ENCODE measurements at regions not wholly inside any gene's neighbourhood (a gene's known extent, or its start where the extent isn't known, plus 50 kb on each side); places are given as distances from the start of the nearest gene placed in this dataset.

GRCh38 chr1:9459816-9460407 is 79.4 kb upstream of the SLC25A33 start:
- H3K4me1 ChIP-seq (ENCODE audit: control insufficient read depth, insufficient read depth, low read length), result no peaks in the 10 kb centered on the region
- WGBS (ENCODE audit: insufficient coverage, insufficient replicate concordance, low lambda C conversion rate, missing lambda C conversion rate), result 42% methylated on average over 10 of the region's 10 CpGs
- POLR2A ChIA-PET, result no interaction called here
- no peak overlapping the region for H2AFZ ChIP-seq (ENCODE audit: control insufficient read depth, low read depth, low read length)
- no peak overlapping the region for H3K27ac ChIP-seq (ENCODE audit: control insufficient read depth, insufficient read depth)
- no peaks in the 10 kb centered on the region; a peak in 1 of 4 replicates for H3K27me3 ChIP-seq (replicated peaks in 1 of 2; ENCODE audit: control insufficient read depth in 2 of 2, insufficient read depth in 2 of 2, low read length in 1 of 2)
- no peak overlapping the region for H3K4me3 ChIP-seq
- DNase-seq (ENCODE audit: low read depth, low spot score), result no peak
- H3K4me2 ChIP-seq (ENCODE audit: control insufficient read depth, insufficient read depth), result no peak overlapping the region
- H3K36me3 ChIP-seq (ENCODE audit: control insufficient read depth in 2 of 2, insufficient read depth in 2 of 2, low read length in 1 of 2), result no peaks in the 10 kb centered on the region
- BruUV-seq (replicated peaks), result no TSS peak
- H3K9ac ChIP-seq (ENCODE audit: control insufficient read depth, insufficient read depth, low read length), result no peak overlapping the region
- H3K79me2 ChIP-seq (ENCODE audit: control insufficient read depth, insufficient read depth, low read length), result no peaks in the 10 kb centered on the region
- intact Hi-C loops (cut with micrococcal nuclease; ENCODE audit: unreplicated experiment) (no loop called here), in situ Hi-C loops (cut with MboI) (loop anchor here (5.0 kb wide), 1 partner anchor 173 kb away; no protein-coding TSS in a partner anchor)
- no peak for FAIRE-seq
- H3K9me3 ChIP-seq (replicated peaks; ENCODE audit: control insufficient read depth, insufficient read depth, low read length), result no peaks in the 10 kb centered on the region
- TF ChIP-seq EGR1 (IDR thresholded peaks at IDR 0.05; ENCODE audit: borderline replicate concordance in 1 of 2, low read depth in 2 of 2, low read length in 2 of 2) (no peak), POLR2AphosphoS2 (IDR thresholded peaks at IDR 0.05; ENCODE audit: low read depth, low read length) (no peak), JUNB (IDR thresholded peaks at IDR 0.05) (no peak), HCFC1 (IDR thresholded peaks at IDR 0.05; ENCODE audit: low read length) (no peak), E4F1 (IDR thresholded peaks at IDR 0.05; ENCODE audit: borderline replicate concordance, partially characterized antibody) (no peak), RB1 (IDR thresholded peaks at IDR 0.05; ENCODE audit: borderline replicate concordance) (no peak), ATF2 (IDR thresholded peaks at IDR 0.05; ENCODE audit: low read length) (no peak)
- no peak for ATAC-seq
- CTCF ChIA-PET, result interaction anchor here (0.9 to 10.0 kb wide), 4 partner anchors 9 to 193 kb away, joined by 3 to 183 read pairs (median 4); no protein-coding TSS in a partner anchor
- RAD21 ChIA-PET (ENCODE audit: unreplicated experiment), result interaction anchor here (1.4 to 1.8 kb wide), 2 partner anchors 171 to 193 kb away, joined by 4 to 6 read pairs; no protein-coding TSS in a partner anchor
- SMC1A ChIA-PET (ENCODE audit: uncharacterized antibody, unreplicated experiment), result interaction anchor here (1.6 kb wide), 1 partner anchor 169 kb away, joined by 10 read pairs; no protein-coding TSS in a partner anchor
- H4K20me1 ChIP-seq (ENCODE audit: control insufficient read depth, insufficient read depth), result no peaks in the 10 kb centered on the region
